GM19238 (cell line): ENCODE measurements at regions not wholly inside any gene's neighbourhood (a gene's known extent, or its start where the extent isn't known, plus 50 kb on each side); places are given as distances from the start of the nearest gene placed in this dataset.
"Not testable (repeated sequence)": the region's sequence is repeated elsewhere in the genome, so short reads cannot be mapped to it uniquely, and the experiment has no call there.

Experiments used
- DNase-seq: peaks from one replicate; pipeline ENCODE4 v3.0.0; 2011; ENCODE audit warnings: low spot score; ENCODE audit not compliant: insufficient read length

DNA sequence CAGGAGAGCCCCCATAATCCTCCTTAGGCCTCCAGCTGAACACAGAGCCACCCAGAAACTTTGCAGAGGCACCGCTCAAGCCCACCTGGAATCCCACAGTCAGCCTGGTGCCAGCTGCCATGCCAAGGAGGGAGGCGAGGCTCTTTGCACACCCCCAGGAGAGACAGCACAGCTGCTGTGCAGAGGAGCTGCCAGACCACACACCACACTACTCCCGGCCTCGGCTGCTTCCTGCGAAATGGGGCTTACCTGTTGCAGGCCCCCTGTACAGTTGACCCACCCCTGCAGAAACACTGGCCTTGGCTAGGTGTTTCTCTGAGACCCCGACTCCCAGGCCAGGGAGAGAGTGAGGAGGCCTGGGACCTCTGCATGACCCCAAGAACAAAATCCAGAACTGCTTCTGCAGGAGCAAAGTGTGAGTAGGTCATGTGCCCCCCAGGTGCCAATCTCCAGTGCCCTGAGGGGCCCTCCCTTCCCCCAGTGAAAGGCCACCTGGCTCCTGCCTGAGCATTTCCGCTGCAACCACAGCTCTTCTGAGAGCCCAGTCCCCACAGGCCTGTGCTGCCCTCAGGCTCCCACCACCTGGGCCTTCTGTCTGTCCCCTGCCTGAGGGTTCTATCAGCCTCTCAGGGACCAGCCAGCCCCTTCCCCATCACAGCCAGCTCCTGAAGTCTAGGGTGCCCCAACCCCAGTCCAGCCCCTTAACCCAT, 580.4 kb downstream of the UQCRFS1 start:
- no peak for DNase-seq

DNA sequence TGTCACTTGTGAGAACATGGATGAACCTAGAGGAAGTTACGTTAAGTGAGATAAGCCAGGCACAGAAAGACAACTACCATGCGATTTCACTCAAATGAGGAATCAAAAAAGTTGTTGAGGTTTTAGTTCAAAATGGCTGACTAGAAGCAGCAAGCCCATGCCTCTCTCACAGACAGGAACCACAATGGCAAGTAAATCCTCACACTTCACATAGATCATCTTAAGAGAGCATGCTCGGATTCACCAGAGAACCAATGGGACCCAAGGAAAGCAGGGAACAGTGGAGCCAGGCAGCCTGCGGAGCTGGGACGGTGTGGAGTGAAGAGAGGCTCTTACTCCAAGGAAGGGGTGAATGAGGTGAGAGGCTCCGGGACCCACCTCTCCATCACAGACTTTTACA, 581.0 kb downstream of the UQCRFS1 start:
- no peak for DNase-seq

DNA sequence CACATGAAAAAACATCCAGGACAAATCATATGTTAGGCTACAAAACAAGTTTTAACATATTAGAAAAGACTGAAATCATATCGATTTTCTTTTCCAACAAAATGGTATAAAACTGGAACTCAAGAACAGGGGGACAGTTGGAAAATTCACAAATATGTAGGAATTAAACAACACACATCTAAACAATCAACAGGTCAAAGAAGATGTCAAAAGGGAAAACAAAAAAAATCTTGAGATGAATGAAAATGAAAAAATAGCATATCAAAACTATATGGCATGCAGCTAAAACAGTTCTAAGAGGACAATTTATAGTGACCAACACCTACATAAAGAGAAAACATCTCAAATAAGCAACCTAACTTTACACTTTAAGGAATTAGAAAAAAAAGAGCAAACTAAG, 585.3 kb downstream of the UQCRFS1 start:
- DNase-seq = no peak

DNA sequence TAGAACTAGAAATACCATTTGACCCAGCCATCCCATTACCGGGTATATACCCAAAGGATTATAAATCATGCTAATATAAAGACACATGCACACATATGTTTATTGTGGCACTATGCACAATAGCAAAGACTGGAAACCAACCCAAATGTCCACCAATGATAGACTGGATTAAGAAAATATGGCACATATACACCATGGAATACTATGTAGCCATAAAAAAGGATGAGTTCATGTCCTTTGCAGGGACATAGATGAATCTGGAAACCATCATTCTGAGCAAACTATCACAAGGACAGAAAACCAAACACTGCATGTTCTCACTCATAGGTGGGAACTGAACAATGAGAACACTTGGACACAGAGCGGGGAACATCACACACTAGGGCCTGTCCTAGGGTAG, 586.5 kb downstream of the UQCRFS1 start:
- DNase-seq = not testable (repeated sequence)

DNA sequence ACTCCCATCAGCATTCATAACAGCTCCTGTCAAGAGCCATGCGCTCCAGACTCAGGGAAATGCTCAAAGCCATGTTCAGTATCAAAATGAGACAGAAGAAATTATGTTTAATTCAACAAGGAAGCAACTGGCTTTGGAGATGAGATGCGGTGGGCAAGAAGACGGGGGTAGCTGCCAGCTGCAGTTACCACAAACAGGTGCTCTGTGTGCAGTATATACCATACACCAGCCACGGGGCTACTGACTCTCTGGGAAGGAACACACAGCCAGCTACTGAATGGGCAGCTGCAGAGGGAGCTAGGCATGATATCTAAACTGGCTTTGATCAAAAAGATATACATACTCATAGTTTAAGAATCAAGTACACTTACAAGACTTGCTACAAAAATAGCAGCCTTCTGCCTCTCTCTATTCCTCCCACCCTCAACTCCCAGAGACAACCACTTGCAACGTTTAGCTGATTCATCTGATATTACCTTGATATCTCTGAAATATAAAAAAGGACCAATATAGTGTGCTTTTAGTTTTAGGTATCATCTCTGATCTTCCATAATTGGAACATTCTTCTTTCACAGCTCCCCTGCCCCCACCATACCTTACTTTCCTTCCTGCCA, 593.0 kb downstream of the UQCRFS1 start:
- DNase-seq = no peak

DNA sequence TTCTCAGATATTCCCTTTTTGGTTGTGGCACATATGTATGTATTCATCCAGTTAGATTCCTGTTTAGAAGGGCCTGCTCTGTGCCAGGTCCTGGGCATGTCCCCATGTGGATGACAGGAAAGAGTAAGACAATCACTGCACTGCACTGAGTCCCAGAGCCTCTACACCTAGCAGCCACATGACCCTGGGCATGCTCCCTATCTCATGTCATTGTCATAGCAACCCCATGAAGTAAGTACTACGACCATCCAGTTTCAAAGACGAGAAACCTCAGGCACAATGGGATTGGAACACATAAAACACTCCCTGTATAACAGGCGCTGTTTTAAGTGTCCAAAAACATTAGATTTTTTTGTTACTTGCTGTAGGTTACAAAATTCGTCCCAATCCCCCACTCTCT, 594.4 kb downstream of the UQCRFS1 start:
- DNase-seq = no peak

DNA sequence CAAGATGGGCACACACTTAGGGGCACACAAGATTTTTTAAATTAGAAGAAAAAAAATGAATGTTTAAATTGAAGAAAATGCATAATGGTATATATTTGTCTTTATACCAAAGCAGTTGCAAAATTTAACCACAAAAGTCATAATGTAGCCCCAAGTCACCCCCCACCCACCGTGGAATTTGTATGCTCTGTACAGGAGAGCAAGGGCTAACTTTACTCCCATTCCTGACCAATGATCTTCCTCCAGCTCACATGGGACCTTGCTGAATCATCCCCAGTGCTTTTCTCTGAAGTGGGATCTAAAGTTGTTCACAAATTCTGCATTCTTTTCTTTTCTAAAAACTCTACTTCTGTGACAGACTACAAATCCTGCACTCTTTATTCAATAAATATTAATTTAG, 597.0 kb downstream of the UQCRFS1 start:
- no peak for DNase-seq

DNA sequence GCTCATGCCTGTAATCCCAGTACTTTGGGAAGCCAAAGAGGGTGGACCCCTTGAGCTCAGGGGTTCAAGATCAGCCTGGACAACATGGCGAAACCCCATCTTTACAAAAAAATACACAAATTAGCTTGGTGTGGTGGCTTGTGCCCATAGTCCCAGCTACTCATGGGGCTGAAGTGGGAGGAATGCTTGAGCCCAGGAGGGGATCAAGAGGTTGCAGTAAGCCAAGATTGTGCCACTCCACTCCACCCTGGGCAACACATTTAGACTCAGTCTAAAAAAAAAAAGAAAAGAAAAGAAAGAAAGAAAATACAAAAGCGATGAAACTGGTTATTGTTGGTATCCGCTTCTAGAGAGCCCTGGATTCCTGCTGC, 597.4 kb downstream of the UQCRFS1 start:
- no peak for DNase-seq

DNA sequence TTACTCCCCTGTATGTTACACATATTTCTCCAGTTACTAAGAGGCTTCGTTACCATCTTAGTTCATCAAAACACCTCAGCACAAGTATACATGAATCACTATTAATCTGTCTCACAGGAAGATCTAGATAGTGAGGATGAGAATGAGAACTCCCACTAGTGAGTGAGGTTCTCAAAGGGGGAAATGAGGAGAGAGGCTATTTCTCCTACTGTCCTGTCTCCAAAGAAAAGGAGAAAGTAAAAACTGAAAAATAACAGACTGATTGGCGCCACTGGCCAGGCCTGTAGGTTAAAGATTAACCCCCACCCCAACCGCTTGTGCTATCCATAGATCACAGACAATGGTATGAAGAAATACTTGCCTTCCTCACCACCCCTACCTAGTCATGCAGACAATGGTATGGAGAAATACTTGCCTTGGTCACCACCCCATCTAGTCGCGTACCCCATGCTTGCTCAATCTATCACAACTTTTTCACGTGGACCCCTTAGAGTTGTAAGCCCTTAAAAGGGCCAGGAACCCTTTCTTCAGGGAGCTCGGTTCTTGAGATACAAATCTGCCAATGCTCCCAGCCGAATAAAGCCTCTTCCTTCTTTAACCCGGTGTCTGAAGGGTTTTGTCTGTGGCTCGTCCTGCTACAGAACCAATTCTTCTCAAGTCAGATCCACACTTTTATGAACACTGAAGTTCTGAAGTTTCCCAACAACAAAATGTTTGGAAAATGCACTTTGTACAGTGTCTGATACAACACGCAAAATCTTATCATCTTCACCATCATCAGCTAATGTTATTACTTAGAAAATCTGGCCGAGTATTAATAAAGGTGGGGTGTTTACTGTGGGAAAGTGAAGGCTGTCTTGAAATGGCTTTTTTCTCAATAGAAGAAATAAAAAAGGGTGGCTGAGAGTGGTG, 598.1 kb downstream of the UQCRFS1 start:
- no peak for DNase-seq

DNA sequence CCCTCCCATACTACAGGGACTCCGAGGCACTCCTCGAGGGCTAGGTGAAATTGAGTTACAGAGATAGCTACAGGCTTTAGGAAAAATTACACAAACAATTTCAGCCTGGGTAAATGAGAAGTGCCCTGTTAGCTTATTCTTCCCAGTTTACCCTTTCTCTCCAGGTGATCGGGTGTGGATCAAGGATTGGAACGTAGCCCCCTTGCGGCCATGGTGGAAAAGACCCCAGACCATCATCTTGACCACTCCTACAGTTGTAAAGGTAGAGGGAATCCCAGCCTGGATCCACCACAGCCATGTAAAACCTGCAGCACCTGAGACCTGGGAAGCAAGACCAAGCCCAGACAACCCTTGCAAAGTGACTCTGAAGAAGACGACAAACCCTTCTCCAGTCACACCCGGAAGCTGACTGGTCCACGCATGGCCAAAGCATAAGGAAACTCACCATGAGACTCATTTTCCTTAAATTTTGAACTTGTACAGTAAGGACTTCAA, 600.6 kb downstream of the UQCRFS1 start:
- DNase-seq = no peak

DNA sequence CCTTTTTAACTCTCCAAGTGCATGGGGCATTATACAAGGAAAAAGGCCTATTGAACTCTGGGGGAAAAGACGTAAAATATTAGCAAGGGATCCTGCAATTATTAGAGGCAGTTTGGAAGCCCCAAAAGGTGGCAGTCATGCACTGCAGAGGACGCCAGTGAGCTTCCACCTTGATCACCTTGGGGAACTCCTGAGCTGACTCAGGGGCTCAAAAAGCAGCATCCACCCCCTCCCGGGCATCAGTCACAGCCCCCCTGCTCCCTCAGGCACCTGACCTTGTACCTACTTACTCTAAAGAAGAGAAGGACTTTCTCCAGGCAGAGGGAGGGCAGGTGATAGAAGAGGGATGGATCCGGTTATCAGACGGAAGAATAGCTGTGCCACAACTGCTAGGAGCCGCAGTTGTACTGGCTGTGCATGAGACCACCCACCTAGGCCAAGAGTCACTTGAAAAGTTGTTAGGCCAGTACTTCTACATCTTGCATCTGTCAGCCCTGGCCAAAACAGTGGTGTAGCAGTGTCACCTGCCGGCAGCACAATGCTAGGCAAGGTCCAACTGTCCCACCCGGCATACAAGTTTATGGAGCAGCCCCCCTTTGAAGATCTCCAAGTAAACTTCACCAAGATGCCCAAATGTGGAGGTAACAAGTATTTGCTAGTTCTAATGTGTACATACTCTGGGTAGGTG, 601.6 kb downstream of the UQCRFS1 start:
- not testable (repeated sequence) for DNase-seq

DNA sequence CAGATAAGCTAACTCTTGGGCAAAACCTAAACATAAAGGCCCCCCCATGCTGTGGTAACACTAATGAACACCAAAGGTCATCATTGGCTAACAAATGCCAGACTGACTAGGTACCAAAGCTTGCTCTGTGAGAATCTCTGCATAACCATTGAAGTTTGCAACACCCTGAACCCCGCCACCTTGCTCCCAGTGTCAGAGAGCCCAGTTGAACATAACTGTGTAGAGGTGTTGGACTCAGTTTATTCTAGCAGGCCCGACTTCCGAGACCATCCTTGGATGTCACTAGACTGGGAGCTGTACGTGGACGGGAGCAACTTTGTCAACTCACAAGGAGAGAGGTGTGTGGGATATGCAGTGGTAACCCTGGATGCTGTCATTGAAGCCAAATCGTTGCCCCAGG, 602.2 kb downstream of the UQCRFS1 start:
- no peak for DNase-seq

DNA sequence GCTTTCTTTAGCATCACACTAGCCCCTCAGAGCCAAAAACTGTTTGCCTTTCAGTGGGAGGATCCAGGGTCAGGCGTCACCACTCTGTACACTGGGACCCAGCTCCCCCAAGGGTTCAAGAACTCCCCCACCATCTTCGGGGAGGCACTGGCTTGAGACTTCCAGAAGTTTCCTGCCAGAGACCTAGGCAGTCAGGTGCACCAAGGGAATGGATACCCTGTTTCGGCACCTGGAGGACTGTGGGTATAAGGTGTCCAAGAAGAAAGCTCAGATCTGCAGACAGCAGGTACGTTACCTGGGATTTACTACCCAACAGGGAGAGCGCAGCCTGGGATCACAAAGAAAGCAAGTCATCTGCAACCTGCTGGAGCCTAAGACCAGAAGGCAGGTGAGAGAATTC, 603.0 kb downstream of the UQCRFS1 start:
- DNase-seq = no peak

DNA sequence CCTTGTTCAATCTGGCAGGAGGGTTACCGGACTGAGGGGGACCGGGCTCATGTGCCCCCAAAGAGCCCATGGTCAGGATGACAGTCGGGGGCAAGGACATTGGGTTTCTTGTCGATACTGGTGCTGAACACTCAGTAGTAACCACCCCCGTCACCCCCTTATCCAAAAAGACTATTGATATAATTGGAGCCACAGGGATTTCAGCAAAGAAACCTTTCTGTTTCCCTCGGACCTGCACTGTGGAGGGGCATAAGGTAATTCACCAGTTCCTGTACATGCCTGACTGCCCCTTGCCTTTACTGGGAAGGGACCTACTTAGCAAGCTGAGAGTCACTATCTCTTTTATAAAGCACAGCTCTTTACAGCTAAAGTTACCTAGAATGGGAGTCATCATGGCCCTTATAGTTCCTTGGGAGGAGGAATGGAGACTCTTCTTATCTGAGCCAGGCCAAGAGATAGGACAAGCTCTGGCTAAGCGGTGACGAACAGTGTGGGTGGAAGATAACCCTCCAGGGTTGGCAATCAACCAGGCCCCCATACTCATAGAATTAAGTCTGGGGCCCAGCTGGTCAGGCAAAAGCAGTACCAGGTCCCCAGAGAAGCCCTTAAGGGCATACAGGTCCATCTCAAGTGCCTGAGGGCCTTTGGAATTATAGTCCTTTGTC, 603.7 kb downstream of the UQCRFS1 start:
- DNase-seq = no peak

DNA sequence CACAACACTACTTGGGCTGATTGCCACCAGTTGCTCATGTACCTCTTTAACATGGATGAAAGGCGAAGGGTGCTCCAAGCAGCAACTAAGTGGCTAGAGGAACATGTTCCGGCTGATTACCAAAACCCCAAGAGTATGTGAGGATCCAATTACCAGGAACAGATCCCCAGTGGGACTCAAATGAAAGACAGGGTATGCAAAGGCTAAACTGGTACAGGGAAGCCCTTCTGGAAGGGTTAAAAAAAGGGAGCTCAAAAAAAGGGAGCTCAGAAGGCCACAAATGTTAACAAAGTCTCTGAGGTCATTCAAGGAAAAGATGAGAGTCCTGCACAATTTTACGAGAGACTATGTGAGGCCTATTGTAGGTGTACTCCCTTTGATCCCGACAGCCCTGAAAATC, 604.7 kb downstream of the UQCRFS1 start:
- no peak for DNase-seq

DNA sequence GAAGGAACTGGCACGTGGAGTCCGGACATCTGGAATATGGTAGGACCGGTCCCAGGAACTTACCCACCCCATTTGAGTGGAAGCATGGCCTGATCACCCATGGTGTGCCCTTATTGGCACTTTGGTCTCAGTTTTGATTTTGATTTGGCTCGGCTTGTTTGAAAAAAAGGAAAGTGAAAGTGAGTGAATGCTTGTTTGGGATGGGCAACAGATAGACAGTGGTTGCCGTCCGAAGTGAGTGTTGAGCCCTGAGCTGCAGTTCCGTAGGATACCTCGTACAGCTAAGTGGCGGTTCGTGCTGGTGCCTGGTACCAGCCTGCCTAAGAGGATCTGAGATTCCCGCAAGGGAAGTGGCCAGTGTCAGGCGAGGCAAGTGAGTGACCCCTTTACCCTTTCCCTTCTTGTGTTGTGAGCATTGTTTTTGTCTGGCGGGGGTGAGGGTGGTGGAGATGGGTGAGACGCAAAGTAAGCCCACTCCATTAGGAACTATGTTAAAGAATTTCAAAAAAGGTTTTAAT, 605.8 kb downstream of the UQCRFS1 start:
- DNase-seq = no peak

DNA sequence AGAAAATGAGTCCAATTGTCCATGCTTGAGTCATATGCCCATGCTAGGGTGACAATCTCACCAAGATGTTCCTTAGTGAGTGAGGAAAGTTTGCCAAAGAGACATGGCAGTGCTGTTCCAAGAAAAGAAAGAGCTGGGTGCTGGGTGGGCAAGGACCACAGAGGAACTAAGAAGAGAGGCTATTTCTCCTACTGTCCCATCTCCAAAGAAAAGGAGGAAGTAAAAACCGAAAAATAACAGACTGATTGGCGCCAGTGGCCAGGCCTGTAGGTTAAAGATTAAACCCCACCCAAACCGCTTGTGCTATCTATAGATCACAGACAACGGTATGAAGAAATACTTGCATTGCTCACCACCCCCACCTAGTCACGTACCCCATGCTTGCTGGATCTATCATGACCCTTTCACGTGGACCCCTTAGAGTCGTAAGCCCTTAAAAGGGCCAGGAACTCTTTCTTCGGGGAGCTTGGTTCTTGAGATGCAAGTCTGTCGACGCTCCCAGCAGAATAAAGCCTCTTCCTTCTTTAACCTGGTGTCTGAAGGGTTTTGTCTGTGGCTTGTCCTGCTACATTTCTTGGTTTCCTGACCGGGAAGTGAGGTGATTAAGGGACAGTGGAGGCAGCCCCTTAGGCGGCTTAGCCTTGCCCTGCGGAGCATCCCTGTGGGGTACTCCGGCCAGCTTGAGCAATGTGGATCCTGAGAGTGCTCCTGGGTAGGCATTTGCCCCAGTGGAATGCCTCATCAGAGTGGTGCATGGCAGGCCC, 606.5 kb downstream of the UQCRFS1 start:
- DNase-seq = no peak

DNA sequence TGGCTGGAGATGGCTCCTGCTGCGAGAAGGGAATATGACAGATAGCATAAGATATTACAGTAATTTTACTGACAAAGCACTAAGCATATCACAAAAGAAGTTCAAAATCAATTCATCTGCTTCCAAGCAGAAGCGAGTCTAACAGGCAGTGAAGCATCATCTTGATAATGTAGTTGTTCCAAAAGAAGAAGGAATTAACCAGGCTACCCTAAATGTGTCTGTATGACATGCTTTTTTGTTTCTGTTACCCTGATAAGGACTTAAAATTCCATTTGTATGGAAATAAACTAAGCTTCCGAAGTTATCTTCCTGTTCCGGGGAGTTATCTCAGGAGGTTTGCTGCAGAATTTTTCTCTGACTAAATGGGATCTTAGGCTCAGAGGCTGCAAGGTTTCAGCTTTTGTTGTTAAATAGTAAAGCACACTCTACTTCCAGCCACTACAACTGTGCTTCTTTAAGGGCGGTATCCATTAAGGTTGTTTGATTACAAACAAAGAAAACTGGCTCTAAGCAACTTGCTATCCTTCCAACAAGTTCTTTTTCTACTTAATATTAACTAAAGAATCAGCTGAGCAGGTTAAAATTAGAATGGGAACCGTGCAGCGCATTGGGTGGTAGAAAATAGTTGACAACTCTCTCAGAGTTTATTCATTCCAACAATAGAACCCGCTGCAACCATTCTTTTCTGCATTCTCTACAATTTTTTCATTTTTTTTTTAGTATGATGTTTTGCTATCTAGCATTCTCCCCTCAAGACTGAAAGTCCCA, 607.3 kb downstream of the UQCRFS1 start:
- DNase-seq = no peak

DNA sequence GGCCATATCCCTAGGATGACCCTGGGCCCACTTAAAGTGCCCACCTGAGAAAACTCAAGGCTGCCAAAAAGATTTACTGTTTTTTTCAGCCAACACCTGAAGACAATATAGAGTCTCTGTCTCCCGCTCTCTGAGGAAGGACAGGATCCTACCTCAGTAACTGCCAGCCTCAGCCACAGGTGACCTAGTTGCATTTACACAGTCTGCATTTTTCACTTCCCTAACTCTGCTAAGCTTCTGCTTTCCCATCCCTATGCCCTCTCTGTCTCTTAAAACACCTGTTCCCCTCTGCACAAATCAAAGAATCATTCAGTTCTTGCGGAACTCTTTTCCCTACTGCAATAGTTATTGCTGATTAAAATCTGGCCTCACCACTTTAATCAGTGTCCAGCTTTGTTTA, 609.5 kb downstream of the UQCRFS1 start:
- no peak for DNase-seq
